Esophagus muscularis mucosa (tissue), 4 donors: ENCODE measurements at regions not wholly inside any gene's neighbourhood (a gene's known extent, or its start where the extent isn't known, plus 50 kb on each side); places are given as distances from the start of the nearest gene placed in this dataset.

ENCODE experiments used
- DNase-seq: peaks from one replicate; pipeline ENCODE4 v3.0.0-alpha.2; 2017; ENCODE audit errors: extremely low spot score
- H3K27ac ChIP-seq, 4 donors: fragments of 200-600 bp; sonication (generic); replicated peaks in 1 of 4; 1 replicate in 3 of 4; 2 replicates in 1 of 4; pipeline ENCODE4 v1.5.1; 2016 to 2019; ENCODE audit warnings: mild to moderate bottlenecking in 1 of 4
- H3K27me3 ChIP-seq, 4 donors: fragments of 200-600 bp; sonication (generic); one replicate each; pipeline versions ENCODE4 v1.5.1 to v1.6.0; 2016 to 2019
- H3K36me3 ChIP-seq, 4 donors: fragments of 200-600 bp; sonication (generic); one replicate each; pipeline ENCODE4 v1.5.1; 2016 to 2019
- H3K4me1 ChIP-seq, 4 donors: fragments of 200-600 bp; sonication (generic); one replicate each; pipeline ENCODE4 v1.5.1; 2016 to 2019
- H3K4me3 ChIP-seq, 4 donors: fragments of 200-600 bp; sonication (generic); 1 replicate in 2 of 4; 2 replicates in 2 of 4; pipeline ENCODE4 v1.5.1; 2016 to 2019; ENCODE audit warnings: mild to moderate bottlenecking in 4 of 4, moderate library complexity in 1 of 4
- H3K9me3 ChIP-seq, 4 donors: fragments of 200-600 bp; sonication (generic); 1 replicate in 3 of 4; 2 replicates in 1 of 4; pipeline ENCODE4 v1.5.1; 2016 to 2019
- CTCF ChIP-seq, 3 experiments: fragments of 200-600 bp in 2 of 3; fragments of 450-650 bp in 1 of 3; sonication (generic) in 2 of 3; IDR thresholded peaks; one replicate each; pipeline ENCODE4 v1.5.1; 2017 to 2019; ENCODE audit warnings: antibody characterized with exemption in 3 of 3, mild to moderate bottlenecking in 2 of 3, moderate library complexity in 1 of 3
- EP300 ChIP-seq: sonication (generic); formaldehyde crosslinking; IDR thresholded peaks from one replicate; pipeline ENCODE4 v1.6.1; 2017; ENCODE audit warnings: antibody characterized with exemption
- POLR2A ChIP-seq: fragments of 450-650 bp; IDR thresholded peaks from one replicate; pipeline ENCODE4 v1.6.1; 2017; ENCODE audit warnings: antibody characterized with exemption, moderate library complexity, mild to moderate bottlenecking, low read depth
- POLR2AphosphoS5 ChIP-seq, 2 donors: sonication (generic); formaldehyde crosslinking; IDR thresholded peaks; one replicate each; pipeline ENCODE4 v1.6.1; 2017; ENCODE audit warnings: antibody characterized with exemption in 2 of 2
- WGBS: methylation state at CpG from one replicate; pipeline ENCODE4 v1.1.5; 2018; 5-methylcytosine and 5-hydroxymethylcytosine counted together
- intact Hi-C: fragments of 100-400 bp; cut with DNase I; formaldehyde crosslinking; loops from one replicate; pipeline ENCODE4 v1.15.1; 2023

DNA sequence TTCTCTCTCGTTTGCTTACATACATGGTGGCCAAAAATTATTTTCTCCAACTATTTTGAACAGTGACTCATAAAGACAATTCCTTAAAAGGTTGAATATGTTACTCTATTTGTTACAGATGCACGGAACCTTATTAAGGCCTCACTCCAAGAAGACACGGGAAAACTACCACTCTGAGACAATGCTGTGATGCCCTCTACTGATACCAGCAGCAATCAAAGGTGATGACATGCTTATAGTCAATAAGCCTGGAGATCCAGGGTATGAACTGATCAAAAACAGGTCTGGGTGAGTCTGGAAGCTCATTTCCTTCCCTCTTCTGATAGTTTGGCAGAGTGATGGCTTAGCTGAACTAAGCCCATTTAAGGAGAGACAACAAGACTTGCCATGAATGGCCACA is 563.0 kb downstream of the LRRIQ3 start:
- no peak for TF ChIP-seq POLR2AphosphoS5 (IDR thresholded peaks at IDR 0.05)
- no peak for TF ChIP-seq EP300
- TF ChIP-seq CTCF (IDR thresholded peaks at IDR 0.05): no peak
- no peak for TF ChIP-seq POLR2A
- 62% methylated on average over 3 of the region's 3 CpGs for WGBS
- H3K9me3 ChIP-seq: no peaks in the 10 kb centered on the region
- no peak overlapping the region for H3K27ac ChIP-seq
- no peaks in the 10 kb centered on the region for H3K27me3 ChIP-seq
- H3K36me3 ChIP-seq: no peaks in the 10 kb centered on the region
- DNase-seq: no peak
- no peaks in the 10 kb centered on the region for H3K4me1 ChIP-seq
- intact Hi-C loops: no loop called here
- H3K4me3 ChIP-seq: no peak overlapping the region

GRCh38 chr1:73627723-73628122 is 570.3 kb downstream of the LRRIQ3 start:
- H3K4me3 ChIP-seq: no peak overlapping the region
- H3K9me3 ChIP-seq: no peaks in the 10 kb centered on the region
- DNase-seq: no peak
- no peaks in the 10 kb centered on the region for H3K36me3 ChIP-seq
- TF ChIP-seq CTCF (IDR thresholded peaks at IDR 0.05) (no peak), EP300 (no peak), POLR2A (no peak), POLR2AphosphoS5 (IDR thresholded peaks at IDR 0.05) (no peak)
- H3K27me3 ChIP-seq: no peaks in the 10 kb centered on the region
- H3K27ac ChIP-seq: no peak overlapping the region
- intact Hi-C loops: no loop called here
- H3K4me1 ChIP-seq: no peaks in the 10 kb centered on the region

DNA sequence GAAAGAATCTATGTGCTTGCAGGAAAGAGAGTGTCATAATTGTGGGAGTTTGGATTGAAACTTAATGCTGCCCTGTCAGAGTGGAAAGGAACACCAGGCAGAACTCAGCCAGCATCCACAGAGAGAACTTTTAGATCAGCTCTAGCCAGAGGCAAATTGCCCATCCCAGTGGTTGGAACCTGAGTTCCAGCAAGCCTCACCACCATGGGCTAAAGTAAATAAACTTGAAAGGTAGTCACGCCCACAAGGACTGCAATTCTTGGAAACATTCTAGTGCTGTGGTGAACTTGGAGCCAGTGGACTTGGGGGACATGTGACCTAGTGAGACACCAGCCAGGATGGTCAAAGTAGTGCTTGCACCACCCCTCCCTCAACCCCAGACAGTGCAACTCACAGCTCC is 571.6 kb downstream of the LRRIQ3 start:
- 100% methylated on average over 1 of the region's 1 CpG for WGBS
- Histone ChIP-seq H3K36me3 (no peaks in the 10 kb centered on the region), H3K4me3 (no peak overlapping the region), H3K27ac (no peak overlapping the region), H3K4me1 (no peaks in the 10 kb centered on the region), H3K9me3 (no peaks in the 10 kb centered on the region), H3K27me3 (no peaks in the 10 kb centered on the region)
- intact Hi-C loops: no loop called here
- TF ChIP-seq POLR2A (no peak), POLR2AphosphoS5 (IDR thresholded peaks at IDR 0.05) (no peak), CTCF (IDR thresholded peaks at IDR 0.05) (no peak), EP300 (no peak)
- DNase-seq: no peak

- 41% methylated on average over 1 of the region's 1 CpG for WGBS
- Histone ChIP-seq H3K36me3 (no peaks in the 10 kb centered on the region), H3K27ac (no peak overlapping the region), H3K9me3 (no peaks in the 10 kb centered on the region), H3K4me1 (no peaks in the 10 kb centered on the region), H3K27me3 (no peaks in the 10 kb centered on the region), H3K4me3 (no peak overlapping the region)
- DNase-seq: no peak
- TF ChIP-seq CTCF (IDR thresholded peaks at IDR 0.05) (no peak), EP300 (no peak), POLR2AphosphoS5 (IDR thresholded peaks at IDR 0.05) (no peak), POLR2A (no peak)
- intact Hi-C loops: no loop called here
Observed at GRCh38 chr1:73623946-73624345, 574.0 kb downstream of the LRRIQ3 start.

DNA sequence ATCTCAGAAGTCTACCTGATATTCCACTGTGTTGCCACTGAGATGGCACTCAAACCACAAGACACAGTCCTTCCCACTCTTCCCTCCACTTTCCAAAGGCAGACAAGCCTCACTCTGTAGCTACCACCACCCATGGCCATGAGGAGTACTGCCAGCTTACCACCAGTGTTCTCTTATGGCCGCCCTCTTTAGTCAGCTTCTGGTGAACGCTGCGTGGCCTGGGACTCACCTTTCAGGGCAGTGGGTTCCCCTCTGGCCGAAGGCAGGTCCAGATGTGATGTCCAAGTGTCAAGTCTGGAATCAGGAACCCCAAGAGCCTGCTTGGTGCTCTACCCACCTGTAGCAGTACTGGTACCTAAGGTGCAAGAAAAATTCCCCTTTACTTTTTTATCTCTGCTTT is 580.8 kb downstream of the LRRIQ3 start:
- Histone ChIP-seq H3K4me1 (no peaks in the 10 kb centered on the region), H3K27me3 (no peaks in the 10 kb centered on the region), H3K27ac (no peak overlapping the region), H3K36me3 (no peaks in the 10 kb centered on the region), H3K9me3 (no peaks in the 10 kb centered on the region), H3K4me3 (no peak overlapping the region)
- DNase-seq: no peak
- intact Hi-C loops: no loop called here
- TF ChIP-seq POLR2AphosphoS5 (IDR thresholded peaks at IDR 0.05) (no peak), POLR2A (no peak), CTCF (IDR thresholded peaks at IDR 0.05) (no peak)
- 84% methylated on average over 4 of the region's 4 CpGs for WGBS
